Gastroesophageal sphincter (tissue), 4 donors: ENCODE measurements at regions not wholly inside any gene's neighbourhood (a gene's known extent, or its start where the extent isn't known, plus 50 kb on each side); places are given as distances from the start of the nearest gene placed in this dataset.

Experiments
- ATAC-seq: fragments of 150-250 bp; one replicate; pipeline ENCODE4 v1.9.1; 2016; ENCODE audit warnings: mild to moderate bottlenecking, moderate library complexity
- H3K27ac ChIP-seq, 4 donors: fragments of 200-600 bp; sonication (generic) in 3 of 4; 1 replicate in 3 of 4; 2 replicates in 1 of 4; pipeline ENCODE4 v1.5.1; 2016 to 2019
- H3K27me3 ChIP-seq: fragments of 200-600 bp; sonication (generic); one replicate; pipeline ENCODE4 v1.5.1; 2019
- H3K36me3 ChIP-seq, 2 donors: fragments of 200-600 bp; sonication (generic); one replicate each; pipeline ENCODE4 v1.5.1; 2019; ENCODE audit warnings: control low read depth in 1 of 2
- H3K4me1 ChIP-seq, 3 donors: fragments of 200-600 bp; sonication (generic); 1 replicate in 2 of 3; 2 replicates in 1 of 3; pipeline ENCODE4 v1.5.1; 2016 to 2019; ENCODE audit warnings: control low read depth in 2 of 3
- H3K4me3 ChIP-seq, 2 donors: fragments of 200-600 bp; sonication (generic); one replicate each; pipeline ENCODE4 v1.5.1; 2019; ENCODE audit warnings: mild to moderate bottlenecking in 1 of 2, moderate library complexity in 1 of 2
- H3K9me3 ChIP-seq, 3 donors: fragments of 200-600 bp; sonication (generic); one replicate each; pipeline ENCODE4 v1.5.1; 2017 to 2019; ENCODE audit warnings: control low read depth in 2 of 3
- EP300 ChIP-seq: sonication (generic); formaldehyde crosslinking; IDR thresholded peaks from one replicate; pipeline ENCODE4 v1.6.1; 2017; ENCODE audit warnings: antibody characterized with exemption, mild to moderate bottlenecking
- POLR2A ChIP-seq, 2 donors: fragments of 450-650 bp; IDR thresholded peaks; one replicate each; pipeline ENCODE4 v1.6.1; 2017; ENCODE audit warnings: antibody characterized with exemption in 2 of 2, mild to moderate bottlenecking in 2 of 2, moderate library complexity in 1 of 2
- POLR2AphosphoS5 ChIP-seq: sonication (generic); formaldehyde crosslinking; IDR thresholded peaks from one replicate; pipeline ENCODE4 v1.6.1; 2017; ENCODE audit warnings: antibody characterized with exemption
- WGBS, 2 donors: methylation state at CpG; one replicate each; pipeline ENCODE4 v1.1.5; 2018; ENCODE audit warnings: low coverage in 1 of 2; 5-methylcytosine and 5-hydroxymethylcytosine counted together
- TF ChIP-seq, protein P1 (sequence below), 4 experiments: fragments of 200-600 bp in 2 of 4; fragments of 450-650 bp in 2 of 4; sonication (generic) in 1 of 4; IDR thresholded peaks; one replicate each; pipeline ENCODE4 v1.5.1; 2017 to 2019; ENCODE audit warnings: antibody characterized with exemption in 4 of 4, mild to moderate bottlenecking in 2 of 4, moderate library complexity in 2 of 4

DNA sequence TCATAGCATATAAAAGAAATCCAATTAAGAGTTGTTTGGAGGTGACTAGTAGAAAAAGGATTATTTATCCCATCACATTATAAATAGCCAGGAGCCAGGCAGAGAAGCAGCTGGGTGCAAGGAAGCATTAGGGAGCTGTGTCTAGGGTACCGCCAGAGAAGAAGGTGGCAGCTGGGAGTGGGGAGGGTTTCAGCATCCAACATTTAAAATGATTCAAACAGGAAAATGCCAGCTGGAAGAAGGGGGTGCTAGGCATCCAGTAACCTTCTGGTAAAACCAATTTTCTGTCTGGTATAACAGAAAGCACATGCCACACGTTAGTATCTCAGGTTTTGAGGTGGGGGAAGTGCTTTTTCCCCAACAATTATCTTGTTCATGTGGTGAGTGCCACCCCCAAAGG is 452.4 kb downstream of the ZEB2 start:
- no peaks in the 10 kb centered on the region for H3K36me3 ChIP-seq
- no peak overlapping the region for H3K27ac ChIP-seq
- no peaks in the 10 kb centered on the region for H3K4me1 ChIP-seq
- no peak overlapping the region for H3K4me3 ChIP-seq
- H3K27me3 ChIP-seq, result no peaks in the 10 kb centered on the region
- no peak for TF ChIP-seq POLR2A (IDR thresholded peaks at IDR 0.05)
- no peaks in the 10 kb centered on the region for H3K9me3 ChIP-seq
- no peak for ATAC-seq
- 86 to 100% methylated on average over 1 to 2 of the region's 2 CpGs for whole genome bisulfite sequencing, 2 donors

DNA sequence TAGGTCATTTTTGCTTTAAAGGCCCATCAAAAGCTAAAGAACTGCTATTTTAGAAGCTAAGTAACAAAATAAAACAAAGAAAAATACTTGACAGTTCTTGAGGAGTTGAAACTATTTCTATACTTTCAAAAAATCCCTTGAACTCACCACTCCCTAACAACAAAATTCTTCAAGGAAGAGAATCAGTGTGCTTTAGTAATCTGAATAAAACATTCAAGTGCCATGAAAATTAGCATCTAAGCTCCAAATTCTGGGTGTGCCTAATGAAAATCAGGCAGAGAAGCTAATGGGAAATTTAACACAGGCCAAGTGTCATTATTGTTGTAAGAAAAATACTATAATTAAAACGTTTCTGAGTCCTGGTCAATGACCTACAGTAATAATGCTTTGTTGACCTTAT is 456.3 kb downstream of the ZEB2 start:
- H3K4me3 ChIP-seq, result no peak overlapping the region
- 39 to 60% methylated on average over 1 of the region's 1 CpG for WGBS, 2 donors
- no peak overlapping the region for H3K27ac ChIP-seq
- H3K9me3 ChIP-seq, result no peaks in the 10 kb centered on the region
- no peak for TF ChIP-seq POLR2AphosphoS5
- no peaks in the 10 kb centered on the region for H3K36me3 ChIP-seq
- H3K27me3 ChIP-seq, result no peaks in the 10 kb centered on the region
- no peak for ATAC-seq
- H3K4me1 ChIP-seq, result no peaks in the 10 kb centered on the region

DNA sequence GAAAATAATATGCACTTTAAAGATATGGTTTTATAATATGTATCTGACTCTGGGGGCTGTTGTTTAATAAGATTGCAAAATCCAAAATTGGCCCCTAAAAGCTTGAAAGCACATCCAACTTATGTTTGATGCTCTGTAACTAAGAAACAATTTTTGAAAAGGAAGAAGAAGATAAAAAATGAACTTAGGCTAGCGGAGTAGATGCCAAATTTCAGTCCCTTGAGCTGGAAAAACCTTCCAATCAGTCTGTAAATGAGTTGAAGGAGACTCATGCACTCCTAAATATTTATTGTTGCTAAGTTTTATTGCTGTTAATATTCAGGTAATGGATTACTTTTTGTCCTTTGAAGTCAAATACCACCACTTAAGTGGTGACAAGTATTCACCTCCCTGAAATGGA is 465.0 kb downstream of the ZEB2 start:
- H3K9me3 ChIP-seq, result no peaks in the 10 kb centered on the region
- H3K27me3 ChIP-seq, result no peaks in the 10 kb centered on the region
- H3K36me3 ChIP-seq, result no peaks in the 10 kb centered on the region
- H3K27ac ChIP-seq, result no peak overlapping the region
- ATAC-seq, result no peak
- no peak for TF ChIP-seq POLR2A (IDR thresholded peaks at IDR 0.05)
- TF ChIP-seq POLR2AphosphoS5, result no peak
- no peak for TF ChIP-seq EP300
- TF ChIP-seq, protein P1, sequence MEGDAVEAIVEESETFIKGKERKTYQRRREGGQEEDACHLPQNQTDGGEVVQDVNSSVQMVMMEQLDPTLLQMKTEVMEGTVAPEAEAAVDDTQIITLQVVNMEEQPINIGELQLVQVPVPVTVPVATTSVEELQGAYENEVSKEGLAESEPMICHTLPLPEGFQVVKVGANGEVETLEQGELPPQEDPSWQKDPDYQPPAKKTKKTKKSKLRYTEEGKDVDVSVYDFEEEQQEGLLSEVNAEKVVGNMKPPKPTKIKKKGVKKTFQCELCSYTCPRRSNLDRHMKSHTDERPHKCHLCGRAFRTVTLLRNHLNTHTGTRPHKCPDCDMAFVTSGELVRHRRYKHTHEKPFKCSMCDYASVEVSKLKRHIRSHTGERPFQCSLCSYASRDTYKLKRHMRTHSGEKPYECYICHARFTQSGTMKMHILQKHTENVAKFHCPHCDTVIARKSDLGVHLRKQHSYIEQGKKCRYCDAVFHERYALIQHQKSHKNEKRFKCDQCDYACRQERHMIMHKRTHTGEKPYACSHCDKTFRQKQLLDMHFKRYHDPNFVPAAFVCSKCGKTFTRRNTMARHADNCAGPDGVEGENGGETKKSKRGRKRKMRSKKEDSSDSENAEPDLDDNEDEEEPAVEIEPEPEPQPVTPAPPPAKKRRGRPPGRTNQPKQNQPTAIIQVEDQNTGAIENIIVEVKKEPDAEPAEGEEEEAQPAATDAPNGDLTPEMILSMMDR (IDR thresholded peaks at IDR 0.05), result no peak
- no peaks in the 10 kb centered on the region for H3K4me1 ChIP-seq
- WGBS, 2 donors, result 21 to 38% methylated on average over 1 of the region's 1 CpG
- no peak overlapping the region for H3K4me3 ChIP-seq

DNA sequence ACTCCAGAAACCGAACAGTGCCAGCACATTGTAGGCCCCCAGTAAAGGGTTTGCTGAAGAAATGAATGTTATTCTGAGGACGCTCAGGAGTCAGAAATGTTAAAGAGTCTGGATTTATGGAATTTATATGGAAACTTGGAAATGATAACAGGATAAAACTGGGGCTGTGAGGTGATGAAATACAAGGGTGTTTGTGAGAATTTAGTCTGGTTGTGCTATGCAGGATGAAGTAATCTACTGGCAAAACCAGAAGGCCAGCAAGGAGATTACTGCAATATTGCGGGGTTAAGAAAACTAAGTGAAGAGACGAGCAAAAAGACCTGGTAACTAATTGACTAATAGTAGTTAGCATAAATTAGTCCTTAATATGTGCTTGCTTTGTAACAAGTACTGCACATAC is 467.8 kb downstream of the ZEB2 start:
- Histone ChIP-seq H3K4me3 (no peak overlapping the region), H3K4me1 (no peaks in the 10 kb centered on the region), H3K36me3 (no peaks in the 10 kb centered on the region), H3K27me3 (no peaks in the 10 kb centered on the region), H3K9me3 (no peaks in the 10 kb centered on the region), H3K27ac (no peak overlapping the region)
- WGBS, 2 donors, result 85 to 93% methylated on average over 2 to 4 of the region's 4 CpGs
- TF ChIP-seq POLR2A (IDR thresholded peaks at IDR 0.05) (no peak), EP300 (no peak), POLR2AphosphoS5 (no peak)
- TF ChIP-seq, protein P1 (IDR thresholded peaks at IDR 0.05), result no peak
- no peak for ATAC-seq

DNA sequence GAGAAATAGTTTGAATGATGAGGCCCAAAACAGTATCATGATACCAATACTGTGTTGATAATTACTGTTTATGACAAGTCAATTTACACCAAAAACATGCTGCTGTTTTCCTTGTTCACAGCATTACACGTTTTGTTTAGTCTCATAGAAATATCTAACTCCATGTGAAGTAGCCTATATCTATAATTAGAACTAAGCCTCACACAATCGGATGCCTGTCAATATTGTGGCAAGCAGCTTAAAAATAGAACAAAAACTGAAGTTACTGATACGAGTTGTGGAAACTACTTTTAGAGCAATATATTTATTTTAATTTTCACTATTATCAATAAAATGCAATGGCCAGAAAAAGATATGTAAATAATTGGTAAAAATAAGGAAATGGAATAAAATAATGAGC is 470.8 kb downstream of the ZEB2 start:
- TF ChIP-seq EP300 (no peak), POLR2A (IDR thresholded peaks at IDR 0.05) (no peak), POLR2AphosphoS5 (no peak)
- TF ChIP-seq, protein P1 (IDR thresholded peaks at IDR 0.05), result no peak
- no peaks in the 10 kb centered on the region for H3K36me3 ChIP-seq
- no peaks in the 10 kb centered on the region for H3K4me1 ChIP-seq
- H3K4me3 ChIP-seq, result no peak overlapping the region
- no peak for ATAC-seq
- H3K9me3 ChIP-seq, result no peaks in the 10 kb centered on the region
- H3K27ac ChIP-seq, result no peak overlapping the region
- 67 to 72% methylated on average over 2 to 3 of the region's 3 CpGs for WGBS, 2 donors
- H3K27me3 ChIP-seq, result no peaks in the 10 kb centered on the region

DNA sequence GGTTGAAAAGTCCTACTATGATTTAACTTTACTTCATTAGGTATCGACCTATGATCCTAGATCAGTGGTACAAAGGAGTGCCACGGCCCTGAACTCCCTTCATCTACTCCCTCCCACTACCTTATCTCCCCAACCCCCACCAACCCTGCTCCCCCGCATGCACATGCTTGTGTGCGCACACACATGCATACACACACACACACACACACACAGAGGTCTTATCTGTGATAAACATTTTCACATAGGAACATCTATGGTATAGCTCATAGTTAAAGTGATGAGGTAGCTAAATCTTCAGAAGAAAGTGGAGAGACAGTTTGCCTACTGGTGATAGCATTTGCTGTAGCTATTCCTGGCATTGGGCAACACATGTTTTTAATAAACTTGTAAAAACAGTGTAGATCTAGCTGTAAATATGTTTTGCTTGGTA is 471.3 kb downstream of the ZEB2 start:
- Histone ChIP-seq H3K4me1 (no peaks in the 10 kb centered on the region), H3K27me3 (no peaks in the 10 kb centered on the region), H3K4me3 (no peak overlapping the region), H3K36me3 (no peaks in the 10 kb centered on the region), H3K27ac (no peak overlapping the region), H3K9me3 (no peaks in the 10 kb centered on the region)
- ATAC-seq, result no peak
- WGBS, 2 donors, result 92 to 97% methylated on average over 4 of the region's 4 CpGs
- no peak for TF ChIP-seq EP300
- TF ChIP-seq POLR2AphosphoS5, result no peak
- no peak for TF ChIP-seq POLR2A (IDR thresholded peaks at IDR 0.05)
- TF ChIP-seq, protein P1 (IDR thresholded peaks at IDR 0.05), result no peak
